ENCODE measurements at regions not wholly inside any gene's neighbourhood (a gene's known extent, or its start where the extent isn't known, plus 50 kb on each side); places are given as distances from the start of the nearest gene placed in this dataset.

GRCh38 chr2:2804528-2804927 is 473.5 kb upstream of the MYT1L start:
- TF ChIP-seq CTCF (IDR thresholded peaks at IDR 0.05; ENCODE audit: low read depth, low read length, poor library complexity, severe bottlenecking) = no peak
- TF ChIP-seq EZH2phosphoT487 (IDR thresholded peaks at IDR 0.05; ENCODE audit: borderline replicate concordance, low read length) = no peak

Measured in DOHH2 (cell line).